ENCODE measurements at regions not wholly inside any gene's neighbourhood (a gene's known extent, or its start where the extent isn't known, plus 50 kb on each side); places are given as distances from the start of the nearest gene placed in this dataset.

DNA sequence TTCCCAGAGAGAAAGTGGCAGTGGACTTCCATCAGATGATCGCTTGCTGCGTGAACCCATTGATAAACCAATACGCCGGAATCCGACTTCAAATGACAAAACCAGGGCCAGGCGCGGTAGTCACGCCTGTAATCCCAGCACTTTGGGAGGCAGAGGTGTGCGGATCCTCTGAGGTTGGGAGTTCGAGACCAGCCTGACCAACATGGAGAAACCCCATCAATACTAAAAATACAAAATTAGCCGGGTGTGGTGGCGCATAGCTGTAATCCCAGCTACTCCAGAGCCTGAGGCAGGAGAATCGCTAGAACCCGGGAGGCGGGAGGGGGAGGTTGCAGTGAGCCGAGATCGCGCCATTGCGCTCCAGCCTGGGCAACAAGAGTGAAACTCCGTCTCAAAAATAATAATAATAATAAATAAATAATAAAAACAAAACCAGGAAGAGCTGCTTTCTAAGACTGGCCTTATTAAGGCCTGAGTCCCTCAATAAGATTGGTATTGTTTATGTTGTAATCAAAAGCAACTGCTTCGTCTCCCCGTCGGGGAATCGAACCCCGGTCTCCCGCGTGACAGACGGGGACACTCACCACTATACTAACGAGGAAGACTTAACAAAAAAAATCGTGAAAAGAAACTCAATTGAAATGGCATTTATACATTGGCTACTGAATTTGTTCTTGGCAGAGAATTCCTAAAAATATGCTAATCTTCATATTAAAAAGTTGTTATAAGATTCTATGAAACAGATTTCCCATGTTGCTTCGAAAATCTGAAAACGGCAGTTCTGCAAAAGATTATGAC, 110.2 kb upstream of the ZNF184 start:
- Histone ChIP-seq H3K4me1 (ENCODE audit: control insufficient read depth, insufficient read depth, low read length) (no peaks in the 10 kb centered on the region), H3K4me3 (ENCODE audit: insufficient read depth, low read depth, low read length) (no peak overlapping the region), H4K8ac (ENCODE audit: low read depth in 2 of 2, low read length in 2 of 2) (no peak overlapping the region), H3K4ac (ENCODE audit: low read depth, low read length) (no peak overlapping the region), H4K5ac (ENCODE audit: low read depth, low read length) (no peak overlapping the region), H3K9me3 (ENCODE audit: control insufficient read depth, insufficient read depth, low read length) (no peaks in the 10 kb centered on the region), H3K14ac (replicated peaks; ENCODE audit: low read depth, low read length) (no peak overlapping the region), H3K23ac (ENCODE audit: low read depth, low read length) (no peak overlapping the region), H3K79me1 (ENCODE audit: low read depth in 1 of 2, low read length in 2 of 2) (no peaks in the 10 kb centered on the region), H3K18ac (ENCODE audit: low read depth, low read length) (no peak overlapping the region), H3K56ac (ENCODE audit: extremely low read depth, insufficient read depth, low read length) (no peak overlapping the region), H2AK5ac (ENCODE audit: low read depth, low read length) (no peak overlapping the region), H3K4me2 (ENCODE audit: low read depth, low read length) (peak overlapping the region; percentile 15; the same call in 1 of the 2 replicates), H2BK5ac (ENCODE audit: low read depth, low read length, poor library complexity, severe bottlenecking) (no peak overlapping the region), H3K27me3 (ENCODE audit: control insufficient read depth, insufficient read depth, low read length) (no peaks in the 10 kb centered on the region), H2BK20ac (ENCODE audit: low read depth, low read length) (no peak overlapping the region), H3K36me3 (ENCODE audit: control insufficient read depth, insufficient read depth, low read length) (no peaks in the 10 kb centered on the region), H2BK15ac (ENCODE audit: low read depth, low read length) (no peak overlapping the region), H4K20me1 (ENCODE audit: insufficient read depth, low read length) (no peaks in the 10 kb centered on the region), H2BK120ac (ENCODE audit: low read depth, low read length) (no peak overlapping the region), H2AK9ac (replicated peaks; ENCODE audit: low read depth, low read length, poor library complexity) (no peak overlapping the region), H2AFZ (replicated peaks; ENCODE audit: low read length, poor library complexity) (peak overlapping the region; percentile 23), H4K91ac (ENCODE audit: insufficient read depth, low read depth, low read length) (no peak overlapping the region), H3K9me1 (ENCODE audit: insufficient read depth, low read length) (no peaks in the 10 kb centered on the region), H3K9ac (ENCODE audit: low read depth, low read length) (no peak overlapping the region), H3K27ac (ENCODE audit: insufficient read depth, low read length) (no peak overlapping the region)
- intact Hi-C loops (cut with micrococcal nuclease) (no loop called here), dilution Hi-C loops (cut with HindIII; ENCODE audit: low sequenced_read_pairs, unreplicated experiment) (no loop called here), in situ Hi-C loops (cut with MboI; ENCODE audit: low sequenced_read_pairs) (no loop called here)
- peak; percentile 71 for DNase-seq
- POLR2A ChIA-PET (ENCODE audit: unreplicated experiment): no interaction called here
- WGBS, 2 experiments (ENCODE audit: extremely low coverage in 2 of 2, insufficient read length in 1 of 2): no CpG with 5 or more reads among the region's 32 CpGs
- TF ChIP-seq NFE2L2 (IDR thresholded peaks at IDR 0.05; ENCODE audit: low read depth, low read length) (no peak), FOS (IDR thresholded peaks at IDR 0.05; ENCODE audit: low read depth, low read length) (peak; percentile 54; the same call in 1 of the 2 replicates), CEBPB (IDR thresholded peaks at IDR 0.05; ENCODE audit: low read depth, low read length) (peak; percentile 17; the same call in 1 of the 2 replicates)
- CTCF ChIA-PET: interaction anchor here (0.6 kb wide), 1 partner anchor 8 kb away, joined by 5 read pairs; no protein-coding TSS in a partner anchor
- BruUV-seq (replicated peaks): no TSS peak
- ATAC-seq (ENCODE audit: low read depth): peak; percentile 99

All from IMR-90 (cell line).